IgD-negative memory B cell (primary cell): ENCODE measurements at regions not wholly inside any gene's neighbourhood (a gene's known extent, or its start where the extent isn't known, plus 50 kb on each side); places are given as distances from the start of the nearest gene placed in this dataset.
"Not testable (repeated sequence)": the region's sequence is repeated elsewhere in the genome, so short reads cannot be mapped to it uniquely, and the experiment has no call there.

ENCODE experiments used
- H3K27ac Mint-ChIP-seq, 3 donors: one replicate each; pipeline ENCODE4 v1.8.0; 2020 to 2022; ENCODE audit warnings: mild to moderate bottlenecking in 3 of 3, mixed read lengths in 3 of 3, moderate library complexity in 1 of 3
- H3K27me3 Mint-ChIP-seq: one replicate; pipeline ENCODE4 v1.8.0; 2021; ENCODE audit warnings: mixed read lengths
- H3K36me3 Mint-ChIP-seq: one replicate; pipeline ENCODE4 v1.8.0; 2020; ENCODE audit warnings: mild to moderate bottlenecking, mixed read lengths
- H3K4me1 Mint-ChIP-seq, 3 donors: one replicate each; pipeline ENCODE4 v1.8.0; 2020 to 2022; ENCODE audit warnings: mixed read lengths in 3 of 3, mild to moderate bottlenecking in 1 of 3
- H3K4me3 Mint-ChIP-seq, 4 donors: one replicate each; pipeline ENCODE4 v1.8.0; 2020 to 2022; ENCODE audit warnings: mild to moderate bottlenecking in 4 of 4, mixed read lengths in 4 of 4, moderate library complexity in 3 of 4
- H3K9me3 Mint-ChIP-seq, 3 donors: one replicate each; pipeline ENCODE4 v1.8.0; 2020 to 2021; ENCODE audit warnings: mixed read lengths in 3 of 3, mild to moderate bottlenecking in 1 of 3

GRCh38 chr13:112209266-112209665 lies 142.3 kb downstream of the SOX1 start:
- Mint-ChIP-seq H3K4me3 (no peak overlapping the region), H3K36me3 (peaks cover 1% of the 10 kb centered on the region), H3K27me3 (peaks cover 13% of the 10 kb centered on the region), H3K4me1 (peaks cover 0 to 1% (median 0%) of the 10 kb centered on the region in 3 donors), H3K9me3 (no peaks in the 10 kb centered on the region), H3K27ac (no peak overlapping the region)

- Mint-ChIP-seq H3K27ac (no peak overlapping the region), H3K4me1 (peaks cover 0 to 1% (median 0%) of the 10 kb centered on the region in 3 donors), H3K9me3 (no peaks in the 10 kb centered on the region), H3K27me3 (peaks cover 13% of the 10 kb centered on the region), H3K36me3 (no peaks in the 10 kb centered on the region), H3K4me3 (no peak overlapping the region)
Observed at GRCh38 chr13:112209711-112210110, 142.8 kb downstream of the SOX1 start.

- Mint-ChIP-seq H3K36me3 (no peaks in the 10 kb centered on the region), H3K4me1 (peaks cover 0 to 1% (median 0%) of the 10 kb centered on the region in 3 donors), H3K27ac (no peak overlapping the region), H3K4me3 (no peak overlapping the region), H3K9me3 (no peaks in the 10 kb centered on the region), H3K27me3 (peaks cover 8% of the 10 kb centered on the region)
Observed at GRCh38 chr13:112210371-112210770, 143.4 kb downstream of the SOX1 start.

- Mint-ChIP-seq H3K9me3 (no peaks in the 10 kb centered on the region), H3K36me3 (no peaks in the 10 kb centered on the region), H3K4me1 (peaks cover 0 to 1% (median 0%) of the 10 kb centered on the region in 3 donors)
Observed at GRCh38 chr13:112212533-112212932, 145.6 kb downstream of the SOX1 start.

GRCh38 chr13:112213467-112214255 lies 146.7 kb downstream of the SOX1 start:
- H3K27ac Mint-ChIP-seq, result no peak overlapping the region
- H3K27me3 Mint-ChIP-seq, result no peaks in the 10 kb centered on the region
- H3K4me3 Mint-ChIP-seq, result no peak overlapping the region
- H3K4me1 Mint-ChIP-seq, result peaks cover 0 to 3% (median 0%) of the 10 kb centered on the region in 3 donors
- H3K36me3 Mint-ChIP-seq, result no peaks in the 10 kb centered on the region
- no peaks in the 10 kb centered on the region for H3K9me3 Mint-ChIP-seq

More at GRCh38 chr13:112212533-112212932, 145.6 kb downstream of the SOX1 start:
- H3K27me3 Mint-ChIP-seq, result no peaks in the 10 kb centered on the region
- H3K4me3 Mint-ChIP-seq, result no peak overlapping the region
- H3K27ac Mint-ChIP-seq, result no peak overlapping the region

GRCh38 chr13:112215871-112216270 lies 148.9 kb downstream of the SOX1 start:
- no peak overlapping the region for H3K4me3 Mint-ChIP-seq
- no peaks in the 10 kb centered on the region for H3K9me3 Mint-ChIP-seq
- H3K27me3 Mint-ChIP-seq, result no peaks in the 10 kb centered on the region
- no peaks in the 10 kb centered on the region for H3K36me3 Mint-ChIP-seq
- peaks cover 0 to 3% (median 0%) of the 10 kb centered on the region in 3 donors for H3K4me1 Mint-ChIP-seq
- no peak overlapping the region for H3K27ac Mint-ChIP-seq

GRCh38 chr13:112217431-112217830 lies 150.5 kb downstream of the SOX1 start:
- no peaks in the 10 kb centered on the region for H3K27me3 Mint-ChIP-seq
- no peak overlapping the region for H3K4me3 Mint-ChIP-seq
- no peak overlapping the region for H3K27ac Mint-ChIP-seq
- peaks cover 0 to 3% (median 0%) of the 10 kb centered on the region in 3 donors for H3K4me1 Mint-ChIP-seq
- H3K9me3 Mint-ChIP-seq, result no peaks in the 10 kb centered on the region
- no peaks in the 10 kb centered on the region for H3K36me3 Mint-ChIP-seq

GRCh38 chr13:112218416-112218815 lies 151.5 kb downstream of the SOX1 start:
- no peaks in the 10 kb centered on the region for H3K27me3 Mint-ChIP-seq
- H3K36me3 Mint-ChIP-seq, result no peaks in the 10 kb centered on the region
- no peak overlapping the region for H3K4me3 Mint-ChIP-seq
- peaks cover 0 to 1% (median 0%) of the 10 kb centered on the region in 3 donors for H3K4me1 Mint-ChIP-seq
- H3K9me3 Mint-ChIP-seq, result no peaks in the 10 kb centered on the region
- no peak overlapping the region for H3K27ac Mint-ChIP-seq

GRCh38 chr13:112219740-112220139 lies 152.8 kb downstream of the SOX1 start:
- no peak overlapping the region for H3K4me3 Mint-ChIP-seq
- no peak overlapping the region for H3K27ac Mint-ChIP-seq
- H3K36me3 Mint-ChIP-seq, result no peaks in the 10 kb centered on the region
- no peaks in the 10 kb centered on the region for H3K27me3 Mint-ChIP-seq
- H3K4me1 Mint-ChIP-seq, result peaks cover 0 to 1% (median 0%) of the 10 kb centered on the region in 3 donors
- peaks cover 0 to 5% (median 4%) of the 10 kb centered on the region in 3 donors for H3K9me3 Mint-ChIP-seq

- Mint-ChIP-seq H3K4me1 (peaks cover 0 to 1% (median 0%) of the 10 kb centered on the region in 3 donors), H3K9me3 (peaks cover 0 to 5% (median 4%) of the 10 kb centered on the region in 3 donors), H3K27ac (no peak overlapping the region), H3K27me3 (no peaks in the 10 kb centered on the region), H3K36me3 (no peaks in the 10 kb centered on the region), H3K4me3 (no peak overlapping the region)
Observed at GRCh38 chr13:112220296-112220875, 153.4 kb downstream of the SOX1 start.

GRCh38 chr13:112220925-112221324 lies 154.0 kb downstream of the SOX1 start:
- peaks cover 0 to 5% (median 4%) of the 10 kb centered on the region in 3 donors for H3K9me3 Mint-ChIP-seq
- H3K27ac Mint-ChIP-seq, result no peak overlapping the region
- H3K36me3 Mint-ChIP-seq, result no peaks in the 10 kb centered on the region
- peaks cover 0 to 1% (median 0%) of the 10 kb centered on the region in 3 donors for H3K4me1 Mint-ChIP-seq
- no peaks in the 10 kb centered on the region for H3K27me3 Mint-ChIP-seq
- no peak overlapping the region for H3K4me3 Mint-ChIP-seq

GRCh38 chr13:112222971-112223370 lies 153.2 kb upstream of the SPACA7 start:
- Mint-ChIP-seq H3K27me3 (no peaks in the 10 kb centered on the region), H3K4me1 (peaks cover 0 to 1% (median 0%) of the 10 kb centered on the region in 3 donors), H3K27ac (peak overlapping the region in 1 of 3 donors; percentile 54), H3K36me3 (no peaks in the 10 kb centered on the region), H3K4me3 (no peak overlapping the region), H3K9me3 (peaks cover 0 to 5% (median 4%) of the 10 kb centered on the region in 3 donors)

- not testable (repeated sequence) for H3K4me1 Mint-ChIP-seq, H3K9me3 Mint-ChIP-seq, H3K4me3 Mint-ChIP-seq, H3K27ac Mint-ChIP-seq, H3K27me3 Mint-ChIP-seq, H3K36me3 Mint-ChIP-seq
Observed at GRCh38 chr13:112223929-112224328, 152.2 kb upstream of the SPACA7 start.

- H3K27ac Mint-ChIP-seq, result peak overlapping the region in 1 of 3 donors; percentile 10
- peaks cover 0 to 5% (median 4%) of the 10 kb centered on the region in 3 donors for H3K9me3 Mint-ChIP-seq
- H3K36me3 Mint-ChIP-seq, result no peaks in the 10 kb centered on the region
- H3K4me3 Mint-ChIP-seq, result no peak overlapping the region
- H3K4me1 Mint-ChIP-seq, result no peaks in the 10 kb centered on the region
- no peaks in the 10 kb centered on the region for H3K27me3 Mint-ChIP-seq
Observed at GRCh38 chr13:112225429-112226090, 150.6 kb upstream of the SPACA7 start.

GRCh38 chr13:112226320-112227002 lies 149.7 kb upstream of the SPACA7 start:
- no peaks in the 10 kb centered on the region for H3K36me3 Mint-ChIP-seq
- no peak overlapping the region for H3K4me3 Mint-ChIP-seq
- H3K4me1 Mint-ChIP-seq, result no peaks in the 10 kb centered on the region
- H3K27ac Mint-ChIP-seq, result no peak overlapping the region
- peaks cover 0 to 5% (median 4%) of the 10 kb centered on the region in 3 donors for H3K9me3 Mint-ChIP-seq
- H3K27me3 Mint-ChIP-seq, result no peaks in the 10 kb centered on the region
